GM23338 (cell line): ENCODE measurements at regions not wholly inside any gene's neighbourhood (a gene's known extent, or its start where the extent isn't known, plus 50 kb on each side); places are given as distances from the start of the nearest gene placed in this dataset.

Experiments
- ATAC-seq: fragments of 200-7000 bp; cut with Tn5 transposase; 3 replicates; pipeline ENCODE4 v1.9.1; 2020
- DNase-seq: peaks from one replicate; pipeline ENCODE4 v3.0.0-alpha.2; 2015; ENCODE audit warnings: low spot score
- H2AFZ ChIP-seq: fragments of 200-600 bp; sonication (generic); 2 replicates; pipeline ENCODE4 v1.8.0; 2016; ENCODE audit warnings: antibody characterized with exemption, mild to moderate bottlenecking, moderate library complexity
- H3F3A ChIP-seq: fragments of 200-600 bp; sonication (generic); replicated peaks from 2 replicates; pipeline ENCODE4 v1.8.0; 2017; ENCODE audit warnings: antibody characterized with exemption, mixed run types, low read depth
- H3K27ac ChIP-seq: fragments of 200-600 bp; sonication (generic); 2 replicates; pipeline ENCODE4 v1.6.1; 2016; ENCODE audit warnings: low read depth
- H3K27me3 ChIP-seq: fragments of 200-600 bp; sonication (generic); 2 replicates; pipeline ENCODE4 v1.8.0; 2016; ENCODE audit warnings: mild to moderate bottlenecking, mixed run types, moderate library complexity; ENCODE audit not compliant: insufficient read depth
- H3K36me3 ChIP-seq: fragments of 200-600 bp; sonication (generic); 2 replicates; pipeline ENCODE4 v1.8.0; 2016; ENCODE audit warnings: mild to moderate bottlenecking; ENCODE audit not compliant: insufficient read depth
- H3K4me1 ChIP-seq: fragments of 200-600 bp; sonication (generic); 2 replicates; pipeline ENCODE4 v1.8.0; 2016; ENCODE audit warnings: mild to moderate bottlenecking, moderate library complexity; ENCODE audit not compliant: insufficient read depth
- H3K4me2 ChIP-seq: fragments of 200-600 bp; sonication (generic); 2 replicates; pipeline ENCODE4 v1.7.1; 2017; ENCODE audit warnings: mixed run types
- H3K4me3 ChIP-seq: fragments of 200-600 bp; sonication (generic); 2 replicates; pipeline ENCODE4 v1.6.1; 2016; ENCODE audit warnings: mixed run types
- H3K79me2 ChIP-seq: fragments of 200-600 bp; sonication (generic); replicated peaks from 2 replicates; pipeline ENCODE4 v1.8.0; 2017; ENCODE audit warnings: mild to moderate bottlenecking; ENCODE audit not compliant: insufficient read depth
- H3K9me2 ChIP-seq: fragments of 200-600 bp; sonication (generic); 2 replicates; pipeline ENCODE4 v1.8.0; 2017; ENCODE audit not compliant: insufficient read depth
- H4K20me1 ChIP-seq: fragments of 200-600 bp; sonication (generic); replicated peaks from 2 replicates; pipeline ENCODE4 v1.8.0; 2017; ENCODE audit warnings: mild to moderate bottlenecking; ENCODE audit not compliant: insufficient read depth
- H3K27ac Mint-ChIP-seq: 2 replicates; pipeline ENCODE4 v1.8.0; 2020; ENCODE audit warnings: inconsistent platforms, mild to moderate bottlenecking, moderate library complexity, mixed read lengths
- H3K27me3 Mint-ChIP-seq: 3 replicates; pipeline ENCODE4 v1.8.0; 2022; ENCODE audit warnings: low read depth, mild to moderate bottlenecking, moderate library complexity, mixed read lengths, inconsistent platforms; ENCODE audit not compliant: insufficient read depth, poor library complexity
- H3K36me3 Mint-ChIP-seq: 3 replicates; pipeline ENCODE4 v1.8.0; 2021; ENCODE audit warnings: low read depth, mild to moderate bottlenecking, inconsistent platforms, moderate library complexity, mixed read lengths
- H3K4me1 Mint-ChIP-seq: 3 replicates; pipeline ENCODE4 v1.8.0; 2020; ENCODE audit warnings: mild to moderate bottlenecking, inconsistent platforms, mixed read lengths
- H3K4me3 Mint-ChIP-seq: 3 replicates; pipeline ENCODE4 v1.8.0; 2021; ENCODE audit warnings: moderate library complexity, mild to moderate bottlenecking, inconsistent platforms, mixed read lengths
- H3K9me3 Mint-ChIP-seq: 3 replicates; pipeline ENCODE4 v1.8.0; 2020; ENCODE audit warnings: moderate library complexity, mild to moderate bottlenecking, inconsistent platforms, mixed read lengths
- EZH2 ChIP-seq: fragments of 200-600 bp; sonication (generic); IDR thresholded peaks from one replicate; pipeline ENCODE4 v1.8.0; 2017; ENCODE audit warnings: antibody characterized with exemption, mild to moderate bottlenecking, low read depth; ENCODE audit not compliant: unreplicated experiment
- JUNB ChIP-seq: IDR thresholded peaks from one replicate; pipeline ENCODE4 v1.6.1; 2016; ENCODE audit warnings: antibody characterized with exemption; ENCODE audit not compliant: unreplicated experiment
- NANOG ChIP-seq: IDR thresholded peaks from 2 replicates; pipeline ENCODE4 v1.6.1; 2016; ENCODE audit warnings: antibody characterized with exemption, borderline replicate concordance
- POLR2AphosphoS5 ChIP-seq: IDR thresholded peaks from 2 replicates; pipeline ENCODE4 v1.6.1; 2016; ENCODE audit warnings: antibody characterized with exemption, low read depth
- STAT1 ChIP-seq: IDR thresholded peaks from one replicate; pipeline ENCODE4 v1.6.1; 2016; ENCODE audit warnings: antibody characterized with exemption; ENCODE audit not compliant: unreplicated experiment
- ZNF114 ChIP-seq: fragments of 250-450 bp; sonication (Bioruptor Pico); IDR thresholded peaks from 2 replicates; pipeline ENCODE4 v1.5.0; 2020; ENCODE audit warnings: mild to moderate bottlenecking, moderate library complexity
- ZNF331 ChIP-seq: fragments of 250-450 bp; sonication (Bioruptor Pico); IDR thresholded peaks from 2 replicates; pipeline ENCODE4 v1.5.0; 2020; ENCODE audit warnings: low read depth, mild to moderate bottlenecking, moderate library complexity
- TF ChIP-seq, protein P1 (sequence below): fragments of 250-450 bp; sonication (Bioruptor Pico); IDR thresholded peaks from 2 replicates; pipeline ENCODE4 v1.5.0; 2020; ENCODE audit warnings: mild to moderate bottlenecking, moderate library complexity
- TF ChIP-seq, protein P2 (sequence below), 2 experiments: fragments of 200-600 bp in 1 of 2; sonication (generic) in 1 of 2; conservative IDR thresholded peaks; 2 replicates each; pipeline versions ENCODE4 v1.5.1 to v1.6.1; 2016 to 2017; ENCODE audit warnings: antibody characterized with exemption in 2 of 2, low read depth in 2 of 2, mild to moderate bottlenecking in 2 of 2, moderate library complexity in 1 of 2
- TF ChIP-seq, protein P3 (sequence below): IDR thresholded peaks from 2 replicates; pipeline ENCODE4 v1.6.1; 2016; ENCODE audit warnings: antibody characterized with exemption
- TF ChIP-seq, protein P4 (sequence below): IDR thresholded peaks from one replicate; pipeline ENCODE4 v1.6.1; 2018; ENCODE audit warnings: antibody characterized with exemption; ENCODE audit not compliant: unreplicated experiment

DNA sequence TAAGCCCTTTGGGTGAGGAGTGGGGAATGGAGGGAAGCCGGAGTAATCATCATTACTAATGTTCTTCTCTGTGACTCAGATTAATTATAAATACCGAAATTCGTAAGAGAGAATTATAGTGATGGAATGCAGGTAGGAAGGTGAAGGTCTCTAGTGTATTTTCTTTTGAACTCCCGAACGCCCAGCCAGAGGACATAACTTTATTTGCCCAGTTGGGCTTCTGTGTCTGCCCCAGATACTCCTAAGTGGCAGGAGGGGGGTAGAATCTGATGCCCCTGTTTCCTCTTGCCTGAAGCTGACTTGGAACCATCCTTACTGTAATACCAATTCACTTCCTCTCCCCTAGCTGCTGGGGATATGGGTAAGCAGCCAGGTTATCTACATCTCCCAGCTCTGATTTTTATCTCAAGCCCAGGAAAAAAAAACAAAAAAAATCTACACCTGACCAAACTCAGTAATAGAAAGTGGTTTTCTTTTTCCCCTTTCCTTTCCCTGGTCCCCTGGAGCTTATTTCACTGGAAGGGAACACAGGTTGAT lies 84.4 kb upstream of the CISTR start (continued):
- TF ChIP-seq NANOG = no peak
- TF ChIP-seq ZNF114 = no peak

DNA sequence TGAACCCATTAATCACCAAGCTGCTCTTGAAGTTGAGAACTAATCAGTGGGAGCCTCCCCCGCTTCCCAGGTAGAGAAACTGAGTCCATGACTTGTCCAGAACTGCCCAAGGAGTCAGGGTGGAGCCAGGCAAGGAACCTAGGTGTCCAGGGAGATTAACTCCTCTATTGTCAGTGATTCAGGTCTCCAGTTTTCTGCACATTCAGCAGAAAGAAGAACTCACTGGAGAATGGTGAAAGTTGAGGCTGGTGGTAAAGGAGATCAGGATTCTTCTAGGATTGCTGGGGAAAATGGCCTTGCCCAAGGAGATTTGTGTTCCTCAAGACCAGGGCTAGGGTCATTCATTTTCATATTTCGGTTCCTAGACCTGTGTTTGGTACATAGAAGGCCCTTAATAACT lies 87.2 kb upstream of the CISTR start:
- DNase-seq = no peak
- Mint-ChIP-seq H3K36me3 (no peaks in the 10 kb centered on the region), H3K4me3 (no peak overlapping the region), H3K27me3 (peaks cover 6% of the 10 kb centered on the region), H3K27ac (no peak overlapping the region), H3K9me3 (no peaks in the 10 kb centered on the region; the same call in 2 of the 3 replicates), H3K4me1 (no peaks in the 10 kb centered on the region; the same call in 2 of the 3 replicates)
- no peak for ATAC-seq
- Histone ChIP-seq H3K4me1 (no peaks in the 10 kb centered on the region), H2AFZ (no peak overlapping the region), H3K27ac (no peak overlapping the region), H3K36me3 (no peaks in the 10 kb centered on the region), H3F3A (no peaks in the 10 kb centered on the region), H4K20me1 (no peaks in the 10 kb centered on the region), H3K9me2 (no peaks in the 10 kb centered on the region; the same call in 1 of the 2 replicates), H3K4me2 (no peak overlapping the region), H3K27me3 (no peaks in the 10 kb centered on the region), H3K79me2 (no peaks in the 10 kb centered on the region), H3K4me3 (no peak overlapping the region)
- TF ChIP-seq STAT1 = no peak
- TF ChIP-seq ZNF114 = no peak
- no peak for TF ChIP-seq POLR2AphosphoS5
- TF ChIP-seq, protein P1, sequence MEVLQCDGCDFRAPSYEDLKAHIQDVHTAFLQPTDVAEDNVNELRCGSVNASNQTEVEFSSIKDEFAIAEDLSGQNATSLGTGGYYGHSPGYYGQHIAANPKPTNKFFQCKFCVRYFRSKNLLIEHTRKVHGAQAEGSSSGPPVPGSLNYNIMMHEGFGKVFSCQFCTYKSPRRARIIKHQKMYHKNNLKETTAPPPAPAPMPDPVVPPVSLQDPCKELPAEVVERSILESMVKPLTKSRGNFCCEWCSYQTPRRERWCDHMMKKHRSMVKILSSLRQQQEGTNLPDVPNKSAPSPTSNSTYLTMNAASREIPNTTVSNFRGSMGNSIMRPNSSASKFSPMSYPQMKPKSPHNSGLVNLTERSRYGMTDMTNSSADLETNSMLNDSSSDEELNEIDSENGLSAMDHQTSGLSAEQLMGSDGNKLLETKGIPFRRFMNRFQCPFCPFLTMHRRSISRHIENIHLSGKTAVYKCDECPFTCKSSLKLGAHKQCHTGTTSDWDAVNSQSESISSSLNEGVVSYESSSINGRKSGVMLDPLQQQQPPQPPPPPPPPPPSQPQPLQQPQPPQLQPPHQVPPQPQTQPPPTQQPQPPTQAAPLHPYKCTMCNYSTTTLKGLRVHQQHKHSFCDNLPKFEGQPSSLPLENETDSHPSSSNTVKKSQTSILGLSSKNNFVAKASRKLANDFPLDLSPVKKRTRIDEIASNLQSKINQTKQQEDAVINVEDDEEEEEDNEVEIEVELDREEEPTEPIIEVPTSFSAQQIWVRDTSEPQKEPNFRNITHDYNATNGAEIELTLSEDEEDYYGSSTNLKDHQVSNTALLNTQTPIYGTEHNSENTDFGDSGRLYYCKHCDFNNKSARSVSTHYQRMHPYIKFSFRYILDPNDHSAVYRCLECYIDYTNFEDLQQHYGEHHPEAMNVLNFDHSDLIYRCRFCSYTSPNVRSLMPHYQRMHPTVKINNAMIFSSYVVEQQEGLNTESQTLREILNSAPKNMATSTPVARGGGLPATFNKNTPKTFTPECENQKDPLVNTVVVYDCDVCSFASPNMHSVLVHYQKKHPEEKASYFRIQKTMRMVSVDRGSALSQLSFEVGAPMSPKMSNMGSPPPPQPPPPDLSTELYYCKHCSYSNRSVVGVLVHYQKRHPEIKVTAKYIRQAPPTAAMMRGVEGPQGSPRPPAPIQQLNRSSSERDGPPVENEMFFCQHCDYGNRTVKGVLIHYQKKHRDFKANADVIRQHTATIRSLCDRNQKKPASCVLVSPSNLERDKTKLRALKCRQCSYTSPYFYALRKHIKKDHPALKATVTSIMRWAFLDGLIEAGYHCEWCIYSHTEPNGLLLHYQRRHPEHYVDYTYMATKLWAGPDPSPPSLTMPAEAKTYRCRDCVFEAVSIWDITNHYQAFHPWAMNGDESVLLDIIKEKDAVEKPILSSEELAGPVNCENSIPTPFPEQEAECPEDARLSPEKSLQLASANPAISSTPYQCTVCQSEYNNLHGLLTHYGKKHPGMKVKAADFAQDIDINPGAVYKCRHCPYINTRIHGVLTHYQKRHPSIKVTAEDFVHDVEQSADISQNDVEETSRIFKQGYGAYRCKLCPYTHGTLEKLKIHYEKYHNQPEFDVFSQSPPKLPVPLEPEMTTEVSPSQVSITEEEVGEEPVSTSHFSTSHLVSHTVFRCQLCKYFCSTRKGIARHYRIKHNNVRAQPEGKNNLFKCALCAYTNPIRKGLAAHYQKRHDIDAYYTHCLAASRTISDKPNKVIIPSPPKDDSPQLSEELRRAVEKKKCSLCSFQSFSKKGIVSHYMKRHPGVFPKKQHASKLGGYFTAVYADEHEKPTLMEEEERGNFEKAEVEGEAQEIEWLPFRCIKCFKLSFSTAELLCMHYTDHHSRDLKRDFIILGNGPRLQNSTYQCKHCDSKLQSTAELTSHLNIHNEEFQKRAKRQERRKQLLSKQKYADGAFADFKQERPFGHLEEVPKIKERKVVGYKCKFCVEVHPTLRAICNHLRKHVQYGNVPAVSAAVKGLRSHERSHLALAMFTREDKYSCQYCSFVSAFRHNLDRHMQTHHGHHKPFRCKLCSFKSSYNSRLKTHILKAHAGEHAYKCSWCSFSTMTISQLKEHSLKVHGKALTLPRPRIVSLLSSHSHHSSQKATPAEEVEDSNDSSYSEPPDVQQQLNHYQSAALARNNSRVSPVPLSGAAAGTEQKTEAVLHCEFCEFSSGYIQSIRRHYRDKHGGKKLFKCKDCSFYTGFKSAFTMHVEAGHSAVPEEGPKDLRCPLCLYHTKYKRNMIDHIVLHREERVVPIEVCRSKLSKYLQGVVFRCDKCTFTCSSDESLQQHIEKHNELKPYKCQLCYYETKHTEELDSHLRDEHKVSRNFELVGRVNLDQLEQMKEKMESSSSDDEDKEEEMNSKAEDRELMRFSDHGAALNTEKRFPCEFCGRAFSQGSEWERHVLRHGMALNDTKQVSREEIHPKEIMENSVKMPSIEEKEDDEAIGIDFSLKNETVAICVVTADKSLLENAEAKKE (CRISPR knock-in tag) = no peak
- no peak for TF ChIP-seq JUNB
- no peak for TF ChIP-seq ZNF331 (CRISPR knock-in tag)
- no peak for TF ChIP-seq EZH2
- TF ChIP-seq NANOG = no peak
- TF ChIP-seq, protein P2, sequence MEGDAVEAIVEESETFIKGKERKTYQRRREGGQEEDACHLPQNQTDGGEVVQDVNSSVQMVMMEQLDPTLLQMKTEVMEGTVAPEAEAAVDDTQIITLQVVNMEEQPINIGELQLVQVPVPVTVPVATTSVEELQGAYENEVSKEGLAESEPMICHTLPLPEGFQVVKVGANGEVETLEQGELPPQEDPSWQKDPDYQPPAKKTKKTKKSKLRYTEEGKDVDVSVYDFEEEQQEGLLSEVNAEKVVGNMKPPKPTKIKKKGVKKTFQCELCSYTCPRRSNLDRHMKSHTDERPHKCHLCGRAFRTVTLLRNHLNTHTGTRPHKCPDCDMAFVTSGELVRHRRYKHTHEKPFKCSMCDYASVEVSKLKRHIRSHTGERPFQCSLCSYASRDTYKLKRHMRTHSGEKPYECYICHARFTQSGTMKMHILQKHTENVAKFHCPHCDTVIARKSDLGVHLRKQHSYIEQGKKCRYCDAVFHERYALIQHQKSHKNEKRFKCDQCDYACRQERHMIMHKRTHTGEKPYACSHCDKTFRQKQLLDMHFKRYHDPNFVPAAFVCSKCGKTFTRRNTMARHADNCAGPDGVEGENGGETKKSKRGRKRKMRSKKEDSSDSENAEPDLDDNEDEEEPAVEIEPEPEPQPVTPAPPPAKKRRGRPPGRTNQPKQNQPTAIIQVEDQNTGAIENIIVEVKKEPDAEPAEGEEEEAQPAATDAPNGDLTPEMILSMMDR (conservative IDR thresholded peaks at IDR 0.05; ENCODE audit: low read depth in 2 of 2) = no peak
- TF ChIP-seq, protein P3, sequence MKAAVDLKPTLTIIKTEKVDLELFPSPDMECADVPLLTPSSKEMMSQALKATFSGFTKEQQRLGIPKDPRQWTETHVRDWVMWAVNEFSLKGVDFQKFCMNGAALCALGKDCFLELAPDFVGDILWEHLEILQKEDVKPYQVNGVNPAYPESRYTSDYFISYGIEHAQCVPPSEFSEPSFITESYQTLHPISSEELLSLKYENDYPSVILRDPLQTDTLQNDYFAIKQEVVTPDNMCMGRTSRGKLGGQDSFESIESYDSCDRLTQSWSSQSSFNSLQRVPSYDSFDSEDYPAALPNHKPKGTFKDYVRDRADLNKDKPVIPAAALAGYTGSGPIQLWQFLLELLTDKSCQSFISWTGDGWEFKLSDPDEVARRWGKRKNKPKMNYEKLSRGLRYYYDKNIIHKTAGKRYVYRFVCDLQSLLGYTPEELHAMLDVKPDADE = no peak
- TF ChIP-seq, protein P4, sequence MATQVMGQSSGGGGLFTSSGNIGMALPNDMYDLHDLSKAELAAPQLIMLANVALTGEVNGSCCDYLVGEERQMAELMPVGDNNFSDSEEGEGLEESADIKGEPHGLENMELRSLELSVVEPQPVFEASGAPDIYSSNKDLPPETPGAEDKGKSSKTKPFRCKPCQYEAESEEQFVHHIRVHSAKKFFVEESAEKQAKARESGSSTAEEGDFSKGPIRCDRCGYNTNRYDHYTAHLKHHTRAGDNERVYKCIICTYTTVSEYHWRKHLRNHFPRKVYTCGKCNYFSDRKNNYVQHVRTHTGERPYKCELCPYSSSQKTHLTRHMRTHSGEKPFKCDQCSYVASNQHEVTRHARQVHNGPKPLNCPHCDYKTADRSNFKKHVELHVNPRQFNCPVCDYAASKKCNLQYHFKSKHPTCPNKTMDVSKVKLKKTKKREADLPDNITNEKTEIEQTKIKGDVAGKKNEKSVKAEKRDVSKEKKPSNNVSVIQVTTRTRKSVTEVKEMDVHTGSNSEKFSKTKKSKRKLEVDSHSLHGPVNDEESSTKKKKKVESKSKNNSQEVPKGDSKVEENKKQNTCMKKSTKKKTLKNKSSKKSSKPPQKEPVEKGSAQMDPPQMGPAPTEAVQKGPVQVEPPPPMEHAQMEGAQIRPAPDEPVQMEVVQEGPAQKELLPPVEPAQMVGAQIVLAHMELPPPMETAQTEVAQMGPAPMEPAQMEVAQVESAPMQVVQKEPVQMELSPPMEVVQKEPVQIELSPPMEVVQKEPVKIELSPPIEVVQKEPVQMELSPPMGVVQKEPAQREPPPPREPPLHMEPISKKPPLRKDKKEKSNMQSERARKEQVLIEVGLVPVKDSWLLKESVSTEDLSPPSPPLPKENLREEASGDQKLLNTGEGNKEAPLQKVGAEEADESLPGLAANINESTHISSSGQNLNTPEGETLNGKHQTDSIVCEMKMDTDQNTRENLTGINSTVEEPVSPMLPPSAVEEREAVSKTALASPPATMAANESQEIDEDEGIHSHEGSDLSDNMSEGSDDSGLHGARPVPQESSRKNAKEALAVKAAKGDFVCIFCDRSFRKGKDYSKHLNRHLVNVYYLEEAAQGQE = no peak
